ENCODE measurements at regions not wholly inside any gene's neighbourhood (a gene's known extent, or its start where the extent isn't known, plus 50 kb on each side); places are given as distances from the start of the nearest gene placed in this dataset.

DNA sequence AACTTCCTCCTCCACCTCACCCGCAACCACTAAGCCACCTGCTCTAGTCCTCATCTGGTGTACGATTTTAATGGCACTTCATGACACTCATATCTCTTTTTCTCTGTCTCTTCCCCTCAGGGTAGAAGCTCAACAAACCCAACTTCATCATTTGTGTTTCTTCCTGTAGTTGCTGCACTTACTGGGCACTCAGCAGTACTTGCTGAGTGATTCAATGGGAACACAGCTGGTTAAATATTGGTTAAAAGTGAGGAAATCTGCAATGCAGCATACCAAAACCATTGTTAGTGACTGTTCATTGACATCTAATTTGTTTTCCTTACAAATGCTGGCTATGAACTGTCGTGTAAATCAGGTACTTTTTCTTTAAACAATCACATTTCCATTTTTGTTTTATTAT, 541.1 kb upstream of the PRMT6 start:
- Histone ChIP-seq H3K4me3 (no peak overlapping the region), H3K9ac (ENCODE audit: control insufficient read depth, insufficient read depth, low read length) (no peak overlapping the region), H3K79me2 (ENCODE audit: control insufficient read depth, insufficient read depth, low read length) (no peaks in the 10 kb centered on the region), H3K27me3 (replicated peaks in 1 of 2; ENCODE audit: control insufficient read depth in 2 of 2, insufficient read depth in 2 of 2, low read length in 1 of 2) (no peaks in the 10 kb centered on the region), H3K9me3 (replicated peaks; ENCODE audit: control insufficient read depth, insufficient read depth, low read length) (no peaks in the 10 kb centered on the region), H3K36me3 (ENCODE audit: control insufficient read depth in 2 of 2, insufficient read depth in 2 of 2, low read length in 1 of 2) (no peaks in the 10 kb centered on the region), H4K20me1 (ENCODE audit: control insufficient read depth, insufficient read depth) (no peaks in the 10 kb centered on the region), H3K4me2 (ENCODE audit: control insufficient read depth, insufficient read depth) (no peak overlapping the region), H3K27ac (ENCODE audit: control insufficient read depth, insufficient read depth) (no peak overlapping the region), H3K4me1 (ENCODE audit: control insufficient read depth, insufficient read depth, low read length) (no peaks in the 10 kb centered on the region), H2AFZ (ENCODE audit: control insufficient read depth, low read depth, low read length) (no peak overlapping the region)
- no peak for DNase-seq (ENCODE audit: low read depth, low spot score)
- SMC1A ChIA-PET (ENCODE audit: uncharacterized antibody, unreplicated experiment), result no interaction called here
- ATAC-seq, result no peak
- no peak for FAIRE-seq
- TF ChIP-seq CREM (IDR thresholded peaks at IDR 0.05; ENCODE audit: low read depth), result no peak
- TF ChIP-seq, protein P1, sequence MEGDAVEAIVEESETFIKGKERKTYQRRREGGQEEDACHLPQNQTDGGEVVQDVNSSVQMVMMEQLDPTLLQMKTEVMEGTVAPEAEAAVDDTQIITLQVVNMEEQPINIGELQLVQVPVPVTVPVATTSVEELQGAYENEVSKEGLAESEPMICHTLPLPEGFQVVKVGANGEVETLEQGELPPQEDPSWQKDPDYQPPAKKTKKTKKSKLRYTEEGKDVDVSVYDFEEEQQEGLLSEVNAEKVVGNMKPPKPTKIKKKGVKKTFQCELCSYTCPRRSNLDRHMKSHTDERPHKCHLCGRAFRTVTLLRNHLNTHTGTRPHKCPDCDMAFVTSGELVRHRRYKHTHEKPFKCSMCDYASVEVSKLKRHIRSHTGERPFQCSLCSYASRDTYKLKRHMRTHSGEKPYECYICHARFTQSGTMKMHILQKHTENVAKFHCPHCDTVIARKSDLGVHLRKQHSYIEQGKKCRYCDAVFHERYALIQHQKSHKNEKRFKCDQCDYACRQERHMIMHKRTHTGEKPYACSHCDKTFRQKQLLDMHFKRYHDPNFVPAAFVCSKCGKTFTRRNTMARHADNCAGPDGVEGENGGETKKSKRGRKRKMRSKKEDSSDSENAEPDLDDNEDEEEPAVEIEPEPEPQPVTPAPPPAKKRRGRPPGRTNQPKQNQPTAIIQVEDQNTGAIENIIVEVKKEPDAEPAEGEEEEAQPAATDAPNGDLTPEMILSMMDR (IDR thresholded peaks at IDR 0.05 in 2 of 3, conservative IDR thresholded peaks at IDR 0.05 in 1 of 3; ENCODE audit: control insufficient read depth in 2 of 3, extremely low read depth in 1 of 3, insufficient read depth in 1 of 3, low read depth in 3 of 3, low read length in 3 of 3), result no peak
- no peak for TF ChIP-seq IRF4 (IDR thresholded peaks at IDR 0.05; ENCODE audit: low read depth, low read length)
- no peak for TF ChIP-seq ASH2L (IDR thresholded peaks at IDR 0.05; ENCODE audit: borderline replicate concordance, low read depth)
- TF ChIP-seq, protein P2, sequence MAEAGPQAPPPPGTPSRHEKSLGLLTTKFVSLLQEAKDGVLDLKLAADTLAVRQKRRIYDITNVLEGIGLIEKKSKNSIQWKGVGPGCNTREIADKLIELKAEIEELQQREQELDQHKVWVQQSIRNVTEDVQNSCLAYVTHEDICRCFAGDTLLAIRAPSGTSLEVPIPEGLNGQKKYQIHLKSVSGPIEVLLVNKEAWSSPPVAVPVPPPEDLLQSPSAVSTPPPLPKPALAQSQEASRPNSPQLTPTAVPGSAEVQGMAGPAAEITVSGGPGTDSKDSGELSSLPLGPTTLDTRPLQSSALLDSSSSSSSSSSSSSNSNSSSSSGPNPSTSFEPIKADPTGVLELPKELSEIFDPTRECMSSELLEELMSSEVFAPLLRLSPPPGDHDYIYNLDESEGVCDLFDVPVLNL (IDR thresholded peaks at IDR 0.05; ENCODE audit: low read depth, low read length), result no peak
- TF ChIP-seq, protein P3, sequence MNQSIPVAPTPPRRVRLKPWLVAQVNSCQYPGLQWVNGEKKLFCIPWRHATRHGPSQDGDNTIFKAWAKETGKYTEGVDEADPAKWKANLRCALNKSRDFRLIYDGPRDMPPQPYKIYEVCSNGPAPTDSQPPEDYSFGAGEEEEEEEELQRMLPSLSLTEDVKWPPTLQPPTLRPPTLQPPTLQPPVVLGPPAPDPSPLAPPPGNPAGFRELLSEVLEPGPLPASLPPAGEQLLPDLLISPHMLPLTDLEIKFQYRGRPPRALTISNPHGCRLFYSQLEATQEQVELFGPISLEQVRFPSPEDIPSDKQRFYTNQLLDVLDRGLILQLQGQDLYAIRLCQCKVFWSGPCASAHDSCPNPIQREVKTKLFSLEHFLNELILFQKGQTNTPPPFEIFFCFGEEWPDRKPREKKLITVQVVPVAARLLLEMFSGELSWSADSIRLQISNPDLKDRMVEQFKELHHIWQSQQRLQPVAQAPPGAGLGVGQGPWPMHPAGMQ (IDR thresholded peaks at IDR 0.05; ENCODE audit: borderline replicate concordance), result no peak
- TF ChIP-seq MYC (IDR thresholded peaks at IDR 0.05; ENCODE audit: insufficient read depth, insufficient read length, insufficient replicate concordance, low read length, severe bottlenecking), result no peak
- no peak for TF ChIP-seq MTA2 (IDR thresholded peaks at IDR 0.05; ENCODE audit: low read depth)
- TF ChIP-seq, protein P4, sequence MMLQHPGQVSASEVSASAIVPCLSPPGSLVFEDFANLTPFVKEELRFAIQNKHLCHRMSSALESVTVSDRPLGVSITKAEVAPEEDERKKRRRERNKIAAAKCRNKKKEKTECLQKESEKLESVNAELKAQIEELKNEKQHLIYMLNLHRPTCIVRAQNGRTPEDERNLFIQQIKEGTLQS (IDR thresholded peaks at IDR 0.05; ENCODE audit: borderline replicate concordance, extremely low read depth, low read depth, low read length), result no peak
- TF ChIP-seq SUPT20H (IDR thresholded peaks at IDR 0.05; ENCODE audit: borderline replicate concordance, control insufficient read depth, low read depth, low read length), result no peak
- no peak for TF ChIP-seq BACH1 (IDR thresholded peaks at IDR 0.05; ENCODE audit: borderline replicate concordance)
- TF ChIP-seq, protein P5, sequence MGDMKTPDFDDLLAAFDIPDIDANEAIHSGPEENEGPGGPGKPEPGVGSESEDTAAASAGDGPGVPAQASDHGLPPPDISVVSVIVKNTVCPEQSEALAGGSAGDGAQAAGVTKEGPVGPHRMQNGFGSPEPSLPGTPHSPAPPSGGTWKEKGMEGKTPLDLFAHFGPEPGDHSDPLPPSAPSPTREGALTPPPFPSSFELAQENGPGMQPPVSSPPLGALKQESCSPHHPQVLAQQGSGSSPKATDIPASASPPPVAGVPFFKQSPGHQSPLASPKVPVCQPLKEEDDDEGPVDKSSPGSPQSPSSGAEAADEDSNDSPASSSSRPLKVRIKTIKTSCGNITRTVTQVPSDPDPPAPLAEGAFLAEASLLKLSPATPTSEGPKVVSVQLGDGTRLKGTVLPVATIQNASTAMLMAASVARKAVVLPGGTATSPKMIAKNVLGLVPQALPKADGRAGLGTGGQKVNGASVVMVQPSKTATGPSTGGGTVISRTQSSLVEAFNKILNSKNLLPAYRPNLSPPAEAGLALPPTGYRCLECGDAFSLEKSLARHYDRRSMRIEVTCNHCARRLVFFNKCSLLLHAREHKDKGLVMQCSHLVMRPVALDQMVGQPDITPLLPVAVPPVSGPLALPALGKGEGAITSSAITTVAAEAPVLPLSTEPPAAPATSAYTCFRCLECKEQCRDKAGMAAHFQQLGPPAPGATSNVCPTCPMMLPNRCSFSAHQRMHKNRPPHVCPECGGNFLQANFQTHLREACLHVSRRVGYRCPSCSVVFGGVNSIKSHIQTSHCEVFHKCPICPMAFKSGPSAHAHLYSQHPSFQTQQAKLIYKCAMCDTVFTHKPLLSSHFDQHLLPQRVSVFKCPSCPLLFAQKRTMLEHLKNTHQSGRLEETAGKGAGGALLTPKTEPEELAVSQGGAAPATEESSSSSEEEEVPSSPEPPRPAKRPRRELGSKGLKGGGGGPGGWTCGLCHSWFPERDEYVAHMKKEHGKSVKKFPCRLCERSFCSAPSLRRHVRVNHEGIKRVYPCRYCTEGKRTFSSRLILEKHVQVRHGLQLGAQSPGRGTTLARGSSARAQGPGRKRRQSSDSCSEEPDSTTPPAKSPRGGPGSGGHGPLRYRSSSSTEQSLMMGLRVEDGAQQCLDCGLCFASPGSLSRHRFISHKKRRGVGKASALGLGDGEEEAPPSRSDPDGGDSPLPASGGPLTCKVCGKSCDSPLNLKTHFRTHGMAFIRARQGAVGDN (IDR thresholded peaks at IDR 0.05), result no peak
- TF ChIP-seq RBBP5 (conservative IDR thresholded peaks at IDR 0.05), result no peak
- TF ChIP-seq TCF7 (IDR thresholded peaks at IDR 0.05; ENCODE audit: borderline replicate concordance), result no peak
- in situ Hi-C loops (cut with MboI), result no loop called here
- BruUV-seq (replicated peaks), result no TSS peak
- POLR2A ChIA-PET, result no interaction called here
- CTCF ChIA-PET, result no interaction called here
- WGBS (ENCODE audit: insufficient coverage, insufficient replicate concordance, low lambda C conversion rate, missing lambda C conversion rate), result 6% methylated on average over 3 of the region's 3 CpGs
- RAD21 ChIA-PET (ENCODE audit: unreplicated experiment), result no interaction called here
- intact Hi-C loops (cut with micrococcal nuclease; ENCODE audit: unreplicated experiment), result no loop called here

Data from GM12878 (cell line).